ENCODE measurements at regions not wholly inside any gene's neighbourhood (a gene's known extent, or its start where the extent isn't known, plus 50 kb on each side); places are given as distances from the start of the nearest gene placed in this dataset.

- H3K36me3 Mint-ChIP-seq (ENCODE audit: low read depth) = no peaks in the 10 kb centered on the region
- H3K4me1 ChIP-seq (ENCODE audit: control insufficient read depth, insufficient read depth, low read length) = no peaks in the 10 kb centered on the region
- no peak overlapping the region for H3K27ac ChIP-seq (ENCODE audit: low read depth, low read length)
- 94 to 97% methylated on average over 3 to 4 of the region's 4 CpGs for WGBS, 2 experiments (ENCODE audit: insufficient coverage in 1 of 2, insufficient read length in 1 of 2)
- H3K36me3 ChIP-seq (ENCODE audit: control insufficient read depth, insufficient read depth, low read length) = no peaks in the 10 kb centered on the region
- no peaks in the 10 kb centered on the region for H3K9me3 Mint-ChIP-seq
- H3K4me3 Mint-ChIP-seq = no peak overlapping the region
- H3K27me3 ChIP-seq (ENCODE audit: control insufficient read depth, insufficient read depth, low read length, poor library complexity, severe bottlenecking) = peaks cover 35% of the 10 kb centered on the region
- H3K4me1 Mint-ChIP-seq = peaks cover 7% of the 10 kb centered on the region
- no peak overlapping the region for H3K9ac ChIP-seq (ENCODE audit: extremely low read depth, low read length, poor library complexity, severe bottlenecking)
- TF ChIP-seq CTCF (conservative IDR thresholded peaks at IDR 0.05) = no peak
- no peaks in the 10 kb centered on the region for H3K9me3 ChIP-seq (ENCODE audit: control insufficient read depth, low read length)
- DNase-seq = no peak
- H3K4me3 ChIP-seq (ENCODE audit: low read length) = no peak overlapping the region
- H3K27ac Mint-ChIP-seq = no peak overlapping the region
- peaks cover 43% of the 10 kb centered on the region for H3K27me3 Mint-ChIP-seq (ENCODE audit: insufficient read depth)
These were observed 137.4 kb upstream of the BARHL2 start for GRCh38 chr1:90854397-90854924.

- H3K27ac Mint-ChIP-seq = no peak overlapping the region
- TF ChIP-seq CTCF (conservative IDR thresholded peaks at IDR 0.05) = no peak
- DNase-seq = no peak
- peaks cover 7% of the 10 kb centered on the region for H3K4me1 Mint-ChIP-seq
- peak overlapping the region; percentile 65 for H3K4me3 Mint-ChIP-seq
- H3K9ac ChIP-seq (ENCODE audit: extremely low read depth, low read length, poor library complexity, severe bottlenecking) = no peak overlapping the region
- H3K9me3 ChIP-seq (ENCODE audit: control insufficient read depth, low read length) = no peaks in the 10 kb centered on the region
- peaks cover 66% of the 10 kb centered on the region for H3K27me3 Mint-ChIP-seq (ENCODE audit: insufficient read depth)
- H3K36me3 Mint-ChIP-seq (ENCODE audit: low read depth) = no peaks in the 10 kb centered on the region
- whole genome bisulfite sequencing, 2 experiments (ENCODE audit: insufficient coverage in 1 of 2, insufficient read length in 1 of 2) = 0 to 6% methylated on average over 2 to 21 of the region's 21 CpGs
- peak overlapping the region; percentile 76 for H3K4me3 ChIP-seq (ENCODE audit: low read length)
- H3K4me1 ChIP-seq (ENCODE audit: control insufficient read depth, insufficient read depth, low read length) = no peaks in the 10 kb centered on the region
- H3K27ac ChIP-seq (ENCODE audit: low read depth, low read length) = no peak overlapping the region
- no peaks in the 10 kb centered on the region for H3K36me3 ChIP-seq (ENCODE audit: control insufficient read depth, insufficient read depth, low read length)
- H3K27me3 ChIP-seq (ENCODE audit: control insufficient read depth, insufficient read depth, low read length, poor library complexity, severe bottlenecking) = peaks cover 46% of the 10 kb centered on the region
- no peaks in the 10 kb centered on the region for H3K9me3 Mint-ChIP-seq
These were observed 134.6 kb upstream of the BARHL2 start for GRCh38 chr1:90851711-90852050.

DNA sequence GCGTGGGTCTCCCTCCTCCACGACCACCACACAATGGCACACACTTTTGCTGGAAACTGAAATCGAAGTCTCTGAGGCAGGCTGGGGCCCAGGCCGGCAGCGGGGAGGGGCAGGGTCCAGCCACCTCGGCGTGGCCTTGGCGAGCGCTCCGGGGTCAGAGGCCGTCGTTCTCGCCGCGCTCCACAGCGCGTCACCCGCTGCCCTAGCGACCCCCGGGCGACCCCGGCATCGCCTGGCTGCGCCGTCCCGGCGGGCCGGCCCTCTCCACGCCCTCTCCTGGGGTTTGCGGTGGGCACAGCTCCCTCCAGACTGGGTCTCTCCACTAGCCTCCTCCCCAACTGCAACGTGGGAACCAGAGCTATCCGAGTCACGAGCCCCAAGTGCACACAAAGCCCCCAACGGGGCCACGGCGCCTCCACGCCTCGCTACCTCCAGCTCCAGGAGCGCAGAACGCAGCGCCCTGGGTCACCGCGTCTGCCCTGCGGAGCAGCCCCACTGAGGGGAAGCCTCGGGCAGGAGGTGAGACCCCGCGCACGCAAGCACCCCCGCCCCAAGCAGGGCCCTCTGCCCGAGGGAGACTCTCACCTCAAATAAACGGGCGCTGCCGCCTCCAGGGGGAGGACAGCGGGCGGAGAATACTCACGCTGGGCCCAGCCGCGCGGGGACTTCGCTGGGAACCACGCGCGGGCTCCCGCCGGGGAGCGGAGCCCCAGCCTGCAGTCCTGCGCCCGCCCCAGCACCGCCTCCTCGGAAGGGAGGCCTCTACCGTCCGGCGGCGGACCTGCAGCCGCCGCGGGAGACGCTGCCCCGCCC is 134.0 kb upstream of the BARHL2 start:
- Mint-ChIP-seq H3K4me1 (peaks cover 7% of the 10 kb centered on the region), H3K36me3 (ENCODE audit: low read depth) (no peaks in the 10 kb centered on the region), H3K27ac (no peak overlapping the region), H3K9me3 (no peaks in the 10 kb centered on the region), H3K27me3 (ENCODE audit: insufficient read depth) (peaks cover 72% of the 10 kb centered on the region), H3K4me3 (peak overlapping the region; percentile 65)
- H3K9me3 ChIP-seq (ENCODE audit: control insufficient read depth, low read length) = no peaks in the 10 kb centered on the region
- TF ChIP-seq CTCF (conservative IDR thresholded peaks at IDR 0.05) = peak; percentile 88
- DNase-seq = peak; percentile 94
- 0% methylated on average over 17 to 79 of the region's 79 CpGs for WGBS, 2 experiments (ENCODE audit: insufficient coverage in 1 of 2, insufficient read length in 1 of 2)
- peak overlapping the region; percentile 47 for H3K9ac ChIP-seq (ENCODE audit: extremely low read depth, low read length, poor library complexity, severe bottlenecking)
- no peaks in the 10 kb centered on the region for H3K36me3 ChIP-seq (ENCODE audit: control insufficient read depth, insufficient read depth, low read length)
- H3K4me1 ChIP-seq (ENCODE audit: control insufficient read depth, insufficient read depth, low read length) = no peaks in the 10 kb centered on the region
- no peak overlapping the region for H3K27ac ChIP-seq (ENCODE audit: low read depth, low read length)
- H3K27me3 ChIP-seq (ENCODE audit: control insufficient read depth, insufficient read depth, low read length, poor library complexity, severe bottlenecking) = peaks cover 52% of the 10 kb centered on the region
- H3K4me3 ChIP-seq (ENCODE audit: low read length) = peak overlapping the region; percentile 90

All from endodermal cell (in vitro differentiated cells).